ENCODE measurements at regions not wholly inside any gene's neighbourhood (a gene's known extent, or its start where the extent isn't known, plus 50 kb on each side); places are given as distances from the start of the nearest gene placed in this dataset.

- TF ChIP-seq ZNF8 (CRISPR knock-in tag; IDR thresholded peaks at IDR 0.05) (no peak), TOX (CRISPR knock-in tag; IDR thresholded peaks at IDR 0.05; ENCODE audit: borderline replicate concordance) (no peak), PPARA (CRISPR knock-in tag; IDR thresholded peaks at IDR 0.05; ENCODE audit: borderline replicate concordance) (no peak), CSRNP3 (CRISPR knock-in tag; IDR thresholded peaks at IDR 0.05) (no peak), CSDC2 (CRISPR knock-in tag; IDR thresholded peaks at IDR 0.05) (no peak), ZC3H10 (CRISPR knock-in tag; IDR thresholded peaks at IDR 0.05) (no peak), ZFP30 (CRISPR knock-in tag; IDR thresholded peaks at IDR 0.05) (no peak), TCF4 (CRISPR knock-in tag; IDR thresholded peaks at IDR 0.05; ENCODE audit: borderline replicate concordance) (no peak)
- no peak for ATAC-seq
Observed at GRCh38 chr2:15819562-15820256, 120.6 kb upstream of the MYCN start.

GRCh38 chr2:15820257-15820566 is 120.1 kb upstream of the MYCN start:
- no peak for ATAC-seq
- TF ChIP-seq ZNF8 (CRISPR knock-in tag; IDR thresholded peaks at IDR 0.05) (no peak), POU6F1 (CRISPR knock-in tag; IDR thresholded peaks at IDR 0.05; ENCODE audit: borderline replicate concordance, low read depth) (no peak), BACH2 (CRISPR knock-in tag; IDR thresholded peaks at IDR 0.05; ENCODE audit: borderline replicate concordance) (no peak)

- TF ChIP-seq ZC3H10 (CRISPR knock-in tag; IDR thresholded peaks at IDR 0.05) (no peak), CSRNP3 (CRISPR knock-in tag; IDR thresholded peaks at IDR 0.05) (no peak), TSHZ2 (CRISPR knock-in tag; IDR thresholded peaks at IDR 0.05) (no peak), ESRRG (CRISPR knock-in tag; IDR thresholded peaks at IDR 0.05) (no peak), PATZ1 (CRISPR knock-in tag; IDR thresholded peaks at IDR 0.05; ENCODE audit: borderline replicate concordance) (no peak), ZFP30 (CRISPR knock-in tag; IDR thresholded peaks at IDR 0.05) (no peak), ZNF70 (CRISPR knock-in tag; IDR thresholded peaks at IDR 0.05) (no peak), TCF4 (CRISPR knock-in tag; IDR thresholded peaks at IDR 0.05; ENCODE audit: borderline replicate concordance) (no peak), ZFP3 (CRISPR knock-in tag; IDR thresholded peaks at IDR 0.05) (no peak), BACH2 (CRISPR knock-in tag; IDR thresholded peaks at IDR 0.05; ENCODE audit: borderline replicate concordance) (no peak), CREB5 (CRISPR knock-in tag; IDR thresholded peaks at IDR 0.05; ENCODE audit: low read depth) (no peak), ZNF8 (CRISPR knock-in tag; IDR thresholded peaks at IDR 0.05) (no peak), GLIS3 (CRISPR knock-in tag; IDR thresholded peaks at IDR 0.05) (no peak), CSDC2 (CRISPR knock-in tag; IDR thresholded peaks at IDR 0.05) (no peak), TOX (CRISPR knock-in tag; IDR thresholded peaks at IDR 0.05; ENCODE audit: borderline replicate concordance) (no peak)
Observed at GRCh38 chr2:15820927-15821326, 119.4 kb upstream of the MYCN start.

More at GRCh38 chr2:15820927-15821326, 119.4 kb upstream of the MYCN start:
- no peak for ATAC-seq
